NCI-H2171 (cell line): ENCODE measurements at regions not wholly inside any gene's neighbourhood (a gene's known extent, or its start where the extent isn't known, plus 50 kb on each side); places are given as distances from the start of the nearest gene placed in this dataset.
"Not testable (repeated sequence)": the region's sequence is repeated elsewhere in the genome, so short reads cannot be mapped to it uniquely, and the experiment has no call there.

Experiments used
- DNase-seq: peaks from one replicate; lab custom pipeline; 2025; lab: John Stamatoyannopoulos, UW

DNA sequence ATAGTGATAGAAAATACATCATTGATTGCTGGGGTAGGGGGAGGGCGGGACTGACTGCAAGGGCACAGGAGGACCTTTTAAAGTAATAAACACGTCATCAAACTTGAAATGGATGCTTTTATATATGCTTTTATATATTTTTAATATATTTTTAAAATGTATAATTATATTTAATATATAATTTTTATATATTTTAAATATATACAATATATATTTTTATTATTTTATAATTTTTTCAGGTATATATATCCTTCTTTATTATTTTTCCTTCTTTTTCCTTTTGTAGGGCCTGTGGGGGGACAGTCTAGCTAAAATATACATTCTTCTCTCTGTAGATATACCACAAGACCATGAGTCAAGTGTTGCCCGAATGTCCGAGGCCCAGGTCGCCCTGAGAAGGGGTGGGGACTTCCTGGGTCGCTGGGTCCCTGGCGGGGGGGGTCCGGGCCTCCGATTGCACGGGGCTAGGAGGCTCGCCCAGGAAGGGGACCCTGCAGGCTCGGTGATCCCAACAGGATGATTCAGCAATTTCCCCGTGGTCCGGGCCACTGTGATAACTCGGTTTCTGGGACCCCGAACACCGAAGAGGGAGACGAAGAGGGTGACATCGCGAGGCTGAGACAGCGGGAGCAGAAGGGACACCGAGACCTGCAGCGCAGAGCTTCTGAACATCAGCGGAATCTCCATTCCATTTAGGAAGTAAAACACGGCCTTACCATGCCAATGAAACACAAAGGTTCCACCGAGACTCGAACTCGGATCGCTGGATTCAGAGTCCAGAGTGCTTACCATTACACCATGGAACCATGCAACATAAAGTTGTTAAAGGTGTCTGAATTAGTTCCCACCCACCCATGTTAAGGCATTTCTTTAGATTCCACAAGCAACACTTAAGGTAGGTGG, 112.5 kb upstream of the NBPF11 start:
- DNase-seq, result no peak

DNA sequence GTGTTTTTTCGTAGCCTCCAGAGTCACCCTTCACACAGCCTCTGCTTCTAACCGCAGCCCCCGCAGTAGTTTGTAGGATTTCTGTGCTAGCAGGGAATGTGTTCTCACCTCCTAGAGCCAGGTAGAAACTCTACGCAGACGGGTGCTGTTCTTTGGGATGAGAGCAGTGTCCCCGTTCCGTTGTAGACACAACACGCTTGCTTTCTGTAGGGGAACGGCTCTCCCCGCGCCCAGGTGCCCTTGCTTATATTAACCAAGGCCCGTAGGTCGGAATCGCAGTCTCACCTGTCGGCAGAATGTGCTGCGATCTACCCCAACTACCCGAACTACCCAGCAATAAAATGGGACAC, 111.8 kb upstream of the NBPF11 start:
- no peak for DNase-seq

DNA sequence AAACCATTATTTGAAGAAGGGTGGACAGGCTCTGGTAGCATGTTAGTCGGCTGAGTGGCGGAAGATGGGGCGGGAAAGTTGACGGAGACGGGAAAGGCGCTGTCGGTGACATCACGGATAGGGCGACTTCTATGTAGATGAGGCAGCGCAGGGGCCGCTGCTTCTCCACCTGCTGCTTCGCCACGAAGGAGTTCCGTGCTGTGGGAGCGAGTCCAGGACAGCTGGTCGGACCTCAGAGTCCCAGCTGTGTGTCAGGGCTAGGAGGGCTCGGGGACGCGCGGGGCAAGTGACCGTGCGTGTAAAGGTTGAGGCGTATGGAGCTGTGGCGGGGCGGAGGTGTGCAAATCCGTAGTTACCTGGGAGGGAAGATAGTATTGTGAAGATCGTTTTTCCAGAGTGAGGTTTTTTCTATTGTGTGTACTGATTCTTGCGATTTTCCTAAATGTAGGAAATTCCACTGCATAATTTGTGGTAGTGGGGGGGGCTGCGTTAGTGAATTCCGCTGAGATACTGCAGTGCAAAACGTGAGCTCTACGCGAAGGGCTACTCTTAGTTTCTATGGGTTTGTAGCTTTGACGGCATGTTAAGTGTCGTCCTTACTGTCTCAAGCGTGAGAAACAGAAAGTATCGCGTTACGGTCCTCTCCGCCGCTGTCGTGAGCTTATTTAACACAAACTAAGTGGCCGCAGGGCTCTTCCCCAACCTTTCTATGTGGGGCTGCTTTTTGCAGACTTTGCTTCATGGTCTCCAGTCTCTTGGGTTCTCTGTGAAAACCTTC, 111.2 kb upstream of the NBPF11 start:
- DNase-seq, result no peak

GRCh38 chr1:148261684-148262083, 109.6 kb upstream of the NBPF11 start:
- not testable (repeated sequence) for DNase-seq

- DNase-seq, result not testable (repeated sequence)
Measured at GRCh38 chr1:148257886-148258285, 105.8 kb upstream of the NBPF11 start.

DNA sequence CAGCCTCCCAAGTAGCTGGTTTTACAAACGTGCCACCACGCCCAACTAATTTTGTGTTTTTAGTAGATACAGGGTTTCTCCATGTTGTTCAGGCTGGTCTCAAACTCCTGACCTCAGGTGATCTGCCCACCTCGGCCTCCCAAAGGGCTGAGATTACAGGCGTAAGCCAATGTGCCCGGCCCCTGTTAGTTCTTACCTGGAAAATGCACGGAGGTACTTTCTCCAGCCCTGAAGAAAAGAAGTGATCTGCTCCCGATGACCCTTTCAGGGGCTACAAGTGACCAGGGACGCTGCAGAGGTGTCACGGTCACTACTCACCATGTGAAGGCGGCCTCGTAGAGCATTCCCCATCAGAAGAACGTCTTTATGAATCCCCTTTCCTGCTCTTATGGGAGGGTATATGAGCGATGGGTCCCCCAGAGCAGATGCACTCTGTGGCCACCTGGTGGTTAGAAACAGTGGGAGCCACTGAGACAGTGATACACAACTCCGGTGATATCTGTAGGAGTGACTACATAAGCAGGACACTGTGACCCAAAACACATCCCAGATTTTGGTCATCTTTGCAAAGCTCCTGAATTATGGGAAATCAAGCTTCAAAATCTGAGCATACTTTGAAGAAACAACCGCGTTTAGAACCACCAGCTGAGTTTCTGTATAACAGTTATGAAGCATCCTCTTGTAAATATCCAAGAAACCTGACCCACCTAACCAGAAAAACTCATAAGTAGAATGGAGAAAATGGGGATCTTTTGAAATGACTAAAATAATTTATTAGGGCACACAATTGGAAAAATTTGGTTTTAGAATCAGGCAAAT, 102.7 kb upstream of the NBPF11 start:
- not testable (repeated sequence) for DNase-seq

- not testable (repeated sequence) for DNase-seq
Measured at GRCh38 chr1:148253808-148254207, 101.7 kb upstream of the NBPF11 start.

- DNase-seq, result not testable (repeated sequence)
Measured at GRCh38 chr1:148248798-148249197, 96.7 kb upstream of the NBPF11 start.

GRCh38 chr1:148246258-148246861, 94.3 kb upstream of the NBPF11 start:
- not testable (repeated sequence) for DNase-seq

- not testable (repeated sequence) for DNase-seq
Measured at GRCh38 chr1:148245843-148246242, 93.8 kb upstream of the NBPF11 start.

GRCh38 chr1:148245443-148245842, 93.4 kb upstream of the NBPF11 start:
- not testable (repeated sequence) for DNase-seq

- not testable (repeated sequence) for DNase-seq
Measured at GRCh38 chr1:148233250-148233649, 81.2 kb upstream of the NBPF11 start.

- not testable (repeated sequence) for DNase-seq
Measured at GRCh38 chr1:148228846-148229245, 76.8 kb upstream of the NBPF11 start.

GRCh38 chr1:148222399-148223159, 70.5 kb upstream of the NBPF11 start:
- DNase-seq, result not testable (repeated sequence)

GRCh38 chr1:148221593-148221992, 69.5 kb upstream of the NBPF11 start:
- DNase-seq, result not testable (repeated sequence)

- DNase-seq, result not testable (repeated sequence)
Measured at GRCh38 chr1:148219229-148219628, 67.1 kb upstream of the NBPF11 start.

DNA sequence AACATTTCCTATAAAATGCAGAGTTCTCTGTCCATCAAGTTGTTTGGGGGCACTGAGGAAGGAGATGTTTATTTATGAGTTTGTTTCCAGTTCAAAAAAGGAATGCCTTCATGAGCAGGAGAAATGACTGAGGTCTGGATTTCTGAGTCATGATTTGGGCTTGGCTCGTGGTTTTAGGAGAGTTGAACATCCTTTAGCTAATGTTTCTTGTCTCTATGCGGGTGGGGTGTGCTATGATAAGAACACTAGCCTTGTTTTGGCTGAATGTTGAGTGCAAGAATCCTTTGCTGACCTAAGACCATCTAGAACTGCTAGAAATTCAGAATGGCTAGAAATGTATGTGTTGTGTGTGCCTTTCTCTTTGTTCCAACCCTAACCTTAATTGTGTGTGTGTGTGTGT, 59.1 kb upstream of the NBPF11 start:
- DNase-seq, result not testable (repeated sequence)

- not testable (repeated sequence) for DNase-seq
Measured at GRCh38 chr1:148210624-148211023, 58.5 kb upstream of the NBPF11 start.

GRCh38 chr1:148210166-148210565, 58.1 kb upstream of the NBPF11 start:
- not testable (repeated sequence) for DNase-seq

- not testable (repeated sequence) for DNase-seq
Measured at GRCh38 chr1:148202013-148202412, 49.9 kb upstream of the NBPF11 start.
